Endothelial cell (in vitro differentiated cells): ENCODE measurements at regions not wholly inside any gene's neighbourhood (a gene's known extent, or its start where the extent isn't known, plus 50 kb on each side); places are given as distances from the start of the nearest gene placed in this dataset.

ENCODE experiments used
- DNase-seq: peaks from one replicate; pipeline ENCODE4 v3.0.0; 2021; ENCODE audit warnings: low spot score
- H3K27ac Mint-ChIP-seq: one replicate; pipeline ENCODE4 v1.8.0; 2021; ENCODE audit warnings: mixed read lengths, inconsistent platforms; ENCODE audit not compliant: unreplicated experiment
- H3K27me3 Mint-ChIP-seq: one replicate; pipeline ENCODE4 v1.8.0; 2021; ENCODE audit warnings: mild to moderate bottlenecking, moderate library complexity, mixed read lengths, inconsistent platforms; ENCODE audit not compliant: unreplicated experiment
- H3K36me3 Mint-ChIP-seq: one replicate; pipeline ENCODE4 v1.8.0; 2021; ENCODE audit warnings: mild to moderate bottlenecking, low read depth, mixed read lengths, inconsistent platforms; ENCODE audit not compliant: unreplicated experiment
- H3K4me1 Mint-ChIP-seq: one replicate; pipeline ENCODE4 v1.8.0; 2021; ENCODE audit warnings: mild to moderate bottlenecking, mixed read lengths, inconsistent platforms; ENCODE audit not compliant: unreplicated experiment
- H3K4me3 Mint-ChIP-seq: one replicate; pipeline ENCODE4 v1.8.0; 2021; ENCODE audit warnings: mild to moderate bottlenecking, mixed read lengths, inconsistent platforms; ENCODE audit not compliant: unreplicated experiment
- H3K9me3 Mint-ChIP-seq: one replicate; pipeline ENCODE4 v1.8.0; 2021; ENCODE audit warnings: mixed read lengths, inconsistent platforms; ENCODE audit not compliant: unreplicated experiment
- CTCF ChIP-seq: fragments of 200-600 bp; sonication (generic); IDR thresholded peaks from one replicate; pipeline ENCODE4 v1.5.0; 2021; ENCODE audit warnings: antibody characterized with exemption; ENCODE audit not compliant: unreplicated experiment

DNA sequence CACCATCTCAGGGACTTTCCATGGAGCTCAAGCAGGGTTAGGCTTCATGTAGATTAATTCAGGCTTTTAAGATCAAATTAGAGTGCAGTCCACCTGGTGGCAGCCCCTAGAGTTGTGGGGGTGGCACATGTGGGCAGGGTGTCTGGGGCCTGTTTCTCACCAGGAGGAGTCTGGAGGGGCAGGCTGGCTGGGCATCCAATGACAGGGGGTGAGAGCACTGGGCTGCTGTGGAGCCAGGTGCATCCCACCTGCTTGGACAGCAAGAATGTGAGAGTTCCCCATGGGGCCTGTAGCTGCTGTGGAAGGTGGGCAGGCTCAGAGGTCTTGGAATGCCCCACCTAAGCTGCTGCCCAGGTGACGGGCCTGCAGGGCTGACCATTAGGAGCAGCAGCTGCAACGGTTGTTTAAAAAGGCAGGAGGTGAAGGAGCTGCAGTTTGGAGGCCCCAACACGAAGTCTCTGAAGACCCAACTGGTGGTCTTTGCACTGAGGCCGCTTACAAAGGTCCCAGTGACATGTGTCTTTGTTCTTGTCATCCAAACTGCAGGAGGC is 686.3 kb upstream of the HS6ST1 start:
- no peak overlapping the region for H3K27ac Mint-ChIP-seq
- no peak for DNase-seq
- no peaks in the 10 kb centered on the region for H3K4me1 Mint-ChIP-seq
- H3K4me3 Mint-ChIP-seq = no peak overlapping the region
- no peaks in the 10 kb centered on the region for H3K9me3 Mint-ChIP-seq
- no peak for TF ChIP-seq CTCF
- H3K36me3 Mint-ChIP-seq = no peaks in the 10 kb centered on the region
- H3K27me3 Mint-ChIP-seq = peaks cover 4% of the 10 kb centered on the region

DNA sequence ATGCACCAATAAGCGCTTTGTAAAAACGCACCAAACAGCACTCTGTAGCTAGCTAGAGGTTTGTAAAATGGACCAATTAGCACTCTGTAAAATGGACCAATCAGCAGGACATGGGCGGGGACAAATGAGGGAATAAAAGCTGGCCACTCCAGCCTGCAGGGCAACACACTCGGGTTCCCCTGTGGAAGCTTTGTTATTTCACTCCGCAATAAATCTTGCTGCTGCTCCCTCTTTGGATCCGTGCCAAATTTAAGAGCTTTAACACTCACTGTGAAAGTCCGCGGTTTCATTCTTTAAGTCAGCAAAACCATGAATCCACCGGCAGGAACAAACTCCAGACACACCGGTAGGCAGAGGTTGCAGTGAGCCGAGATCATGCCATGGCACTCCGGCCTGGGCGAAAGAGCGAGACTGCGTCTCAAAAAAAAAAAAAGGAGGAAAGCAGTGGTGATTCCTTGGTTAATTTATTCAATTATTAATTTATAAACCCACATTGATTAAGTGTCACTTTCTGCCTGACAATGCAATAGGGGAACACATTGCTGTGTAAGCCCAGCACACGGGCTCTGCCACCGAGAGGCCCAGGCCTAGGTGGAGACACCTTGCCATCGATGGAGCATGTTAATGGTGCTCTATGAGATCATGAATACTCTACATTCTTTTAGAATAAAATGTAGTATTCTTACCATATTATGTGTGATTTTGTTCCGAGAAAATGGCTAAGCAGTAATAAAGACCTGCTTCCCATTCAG is 687.6 kb upstream of the HS6ST1 start:
- Mint-ChIP-seq H3K27ac (no peak overlapping the region), H3K36me3 (no peaks in the 10 kb centered on the region), H3K4me3 (no peak overlapping the region), H3K27me3 (peaks cover 6% of the 10 kb centered on the region), H3K9me3 (no peaks in the 10 kb centered on the region), H3K4me1 (no peaks in the 10 kb centered on the region)
- no peak for TF ChIP-seq CTCF
- no peak for DNase-seq

DNA sequence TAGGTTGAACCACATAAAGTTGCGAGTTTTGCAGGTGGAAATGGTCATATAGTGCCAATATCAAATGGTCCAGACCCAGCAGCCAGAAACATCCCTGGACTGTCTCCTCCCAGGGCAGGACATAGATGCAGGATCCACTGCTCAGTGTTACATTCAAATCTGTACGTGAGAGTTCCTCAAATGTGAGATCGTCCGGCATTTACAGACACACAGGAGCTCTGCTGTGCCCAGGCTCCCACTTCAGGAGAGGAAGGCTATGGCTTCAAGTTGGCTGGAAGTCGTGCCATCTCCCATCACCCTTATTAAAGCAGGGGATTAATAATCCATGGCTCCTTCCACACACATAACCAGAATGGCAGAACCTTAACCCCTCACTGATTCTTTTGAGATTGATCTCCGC is 688.2 kb upstream of the HS6ST1 start:
- H3K36me3 Mint-ChIP-seq = no peaks in the 10 kb centered on the region
- no peaks in the 10 kb centered on the region for H3K9me3 Mint-ChIP-seq
- no peak overlapping the region for H3K4me3 Mint-ChIP-seq
- H3K4me1 Mint-ChIP-seq = no peaks in the 10 kb centered on the region
- H3K27me3 Mint-ChIP-seq = peaks cover 7% of the 10 kb centered on the region
- TF ChIP-seq CTCF = no peak
- no peak for DNase-seq
- no peak overlapping the region for H3K27ac Mint-ChIP-seq

DNA sequence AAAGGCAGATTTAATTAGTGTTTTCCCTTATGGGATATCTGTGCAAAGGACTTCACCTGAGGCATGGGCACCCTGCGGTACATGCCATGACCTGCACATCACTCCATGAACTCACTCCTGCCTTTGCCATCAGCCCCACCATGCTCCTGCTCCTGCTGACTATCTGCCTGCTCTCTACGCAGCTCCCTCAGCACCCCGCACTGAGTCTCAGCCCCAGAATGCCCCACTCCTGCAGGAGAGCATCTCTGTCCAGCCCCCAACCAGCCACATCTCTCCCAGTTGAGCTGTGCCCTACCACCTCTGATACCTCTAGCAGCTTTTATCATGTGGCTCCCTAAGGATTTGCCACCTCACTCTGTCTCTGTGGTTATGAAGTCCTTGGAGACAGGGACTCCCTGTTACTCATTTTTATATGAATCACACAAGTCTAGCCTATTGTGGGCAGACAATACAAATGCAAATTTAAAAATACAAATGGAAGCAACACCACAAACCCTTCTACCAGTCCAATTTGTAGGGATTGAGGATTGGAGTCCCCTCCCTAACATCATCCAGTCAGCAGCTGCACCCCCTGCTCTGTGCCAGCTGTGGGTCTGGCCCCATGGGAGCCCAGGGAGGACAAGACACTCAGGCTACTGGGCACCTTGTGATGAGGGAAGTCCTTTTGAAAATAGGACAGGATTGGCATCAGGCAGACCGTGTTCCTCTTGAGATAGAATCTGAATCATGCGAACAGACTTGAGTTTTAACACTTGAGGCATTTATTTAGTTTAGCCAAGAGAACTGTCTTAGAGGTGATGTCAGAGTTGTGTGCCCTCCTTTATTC is 689.6 kb upstream of the HS6ST1 start:
- no peak for DNase-seq
- no peaks in the 10 kb centered on the region for H3K9me3 Mint-ChIP-seq
- no peaks in the 10 kb centered on the region for H3K4me1 Mint-ChIP-seq
- no peak overlapping the region for H3K27ac Mint-ChIP-seq
- H3K4me3 Mint-ChIP-seq = no peak overlapping the region
- no peaks in the 10 kb centered on the region for H3K36me3 Mint-ChIP-seq
- H3K27me3 Mint-ChIP-seq = peaks cover 9% of the 10 kb centered on the region
- TF ChIP-seq CTCF = no peak
